ENCODE measurements at regions not wholly inside any gene's neighbourhood (a gene's known extent, or its start where the extent isn't known, plus 50 kb on each side); places are given as distances from the start of the nearest gene placed in this dataset.
"Not testable (repeated sequence)": the region's sequence is repeated elsewhere in the genome, so short reads cannot be mapped to it uniquely, and the experiment has no call there.

GRCh38 chr6:157727629-157728182, 95.3 kb upstream of the SNX9 start:
- DNase-seq (ENCODE audit: low read depth), result no peak

GRCh38 chr6:157728183-157728881, 94.7 kb upstream of the SNX9 start:
- DNase-seq (ENCODE audit: low read depth), result no peak

- no peak for DNase-seq (ENCODE audit: low read depth)
Observed at GRCh38 chr6:157731221-157731620, 91.8 kb upstream of the SNX9 start.

- DNase-seq (ENCODE audit: low read depth), result no peak
Observed at GRCh38 chr6:157732007-157732406, 91.0 kb upstream of the SNX9 start.

GRCh38 chr6:157732416-157733161, 90.5 kb upstream of the SNX9 start:
- no peak for DNase-seq (ENCODE audit: low read depth)

GRCh38 chr6:157736555-157736954, 86.5 kb upstream of the SNX9 start:
- not testable (repeated sequence) for DNase-seq (ENCODE audit: low read depth)

DNA sequence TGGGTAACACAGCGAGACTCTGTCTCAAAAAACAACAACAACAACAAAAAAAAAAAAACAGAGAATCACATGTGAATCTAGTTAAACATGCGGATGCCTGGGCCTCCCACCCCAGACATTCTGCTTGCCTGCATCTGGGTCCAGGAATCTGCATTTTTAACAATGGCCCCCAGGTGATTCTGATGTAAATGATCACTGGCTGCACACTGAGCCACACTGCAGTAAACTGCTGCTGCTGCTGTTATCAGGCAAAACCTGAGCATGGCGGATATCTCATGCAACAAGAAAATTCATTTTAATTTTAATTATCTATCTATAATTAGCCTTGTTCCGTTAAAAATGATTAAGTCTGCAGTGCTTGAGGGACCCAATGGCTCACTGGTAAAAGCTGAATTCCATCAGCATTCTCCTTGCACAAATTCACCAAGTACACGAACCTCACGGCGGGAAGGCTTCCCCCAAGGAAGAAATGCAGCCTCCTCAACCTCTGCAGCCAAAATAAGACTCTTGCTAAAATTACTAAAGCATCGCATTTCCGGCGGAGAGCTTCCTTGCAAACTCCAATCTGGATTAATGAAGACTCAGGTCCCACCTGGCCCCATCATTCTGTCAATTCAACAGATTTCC, 81.6 kb upstream of the SNX9 start:
- DNase-seq (ENCODE audit: low read depth), result no peak

GRCh38 chr6:157741948-157742556, 81.0 kb upstream of the SNX9 start:
- DNase-seq (ENCODE audit: low read depth), result peak; percentile 68

- DNase-seq (ENCODE audit: low read depth), result no peak
Observed at GRCh38 chr6:157744102-157744601, 78.9 kb upstream of the SNX9 start.

DNA sequence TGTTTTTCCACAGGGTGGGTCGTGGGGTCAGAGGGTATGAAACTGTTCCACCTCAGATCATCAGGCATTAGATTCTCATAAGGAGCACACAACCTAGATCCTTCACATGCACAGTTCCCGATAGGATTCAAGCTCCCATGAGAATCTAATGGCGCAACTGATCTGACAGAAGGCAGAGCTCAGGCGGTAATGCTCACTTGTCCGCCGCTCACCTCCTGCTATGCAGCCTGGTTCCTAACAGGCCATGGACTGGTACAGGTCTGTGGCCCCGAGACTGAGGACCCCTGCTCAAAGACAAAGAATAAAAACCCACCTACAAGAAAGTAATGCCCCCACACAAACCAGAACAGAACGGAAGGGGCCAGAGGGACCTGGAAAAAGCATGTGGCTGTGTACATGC, 76.1 kb upstream of the SNX9 start:
- DNase-seq (ENCODE audit: low read depth), result no peak

- no peak for DNase-seq (ENCODE audit: low read depth)
Observed at GRCh38 chr6:157747370-157747769, 75.7 kb upstream of the SNX9 start.

- no peak for DNase-seq (ENCODE audit: low read depth)
Observed at GRCh38 chr6:157748839-157749571, 74.0 kb upstream of the SNX9 start.

GRCh38 chr6:157750973-157751372, 72.1 kb upstream of the SNX9 start:
- not testable (repeated sequence) for DNase-seq (ENCODE audit: low read depth)

DNA sequence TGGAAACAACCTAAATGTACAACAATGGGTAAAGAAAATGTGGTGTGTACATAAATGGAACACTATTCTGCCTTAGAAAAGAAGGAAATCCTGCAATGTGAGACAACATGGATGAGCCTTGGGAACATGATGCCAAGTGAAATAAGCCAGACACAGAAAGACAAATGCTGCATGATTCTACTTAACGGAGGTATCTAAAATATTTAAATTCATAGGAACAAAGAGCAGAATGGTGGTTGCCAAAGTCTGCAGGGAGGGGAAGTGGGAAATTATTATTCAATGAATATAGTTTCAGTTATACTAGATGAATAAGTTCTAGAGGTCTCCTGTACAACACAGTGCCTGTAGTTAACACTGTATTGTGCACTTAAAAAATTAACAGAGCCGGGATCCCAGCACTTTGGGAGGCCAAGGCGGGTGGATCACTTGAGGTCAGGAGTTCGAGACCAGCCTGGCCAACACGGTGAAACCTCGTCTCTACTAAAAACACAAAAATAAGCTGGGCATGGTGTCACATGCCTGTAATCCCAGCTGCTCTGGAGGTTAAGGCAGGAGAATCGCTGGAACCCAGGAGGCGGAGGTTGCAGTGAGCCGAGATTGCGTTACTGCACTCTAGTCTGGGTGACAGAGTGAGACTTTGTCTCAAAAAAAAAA, 71.4 kb upstream of the SNX9 start:
- no peak for DNase-seq (ENCODE audit: low read depth)

DNA sequence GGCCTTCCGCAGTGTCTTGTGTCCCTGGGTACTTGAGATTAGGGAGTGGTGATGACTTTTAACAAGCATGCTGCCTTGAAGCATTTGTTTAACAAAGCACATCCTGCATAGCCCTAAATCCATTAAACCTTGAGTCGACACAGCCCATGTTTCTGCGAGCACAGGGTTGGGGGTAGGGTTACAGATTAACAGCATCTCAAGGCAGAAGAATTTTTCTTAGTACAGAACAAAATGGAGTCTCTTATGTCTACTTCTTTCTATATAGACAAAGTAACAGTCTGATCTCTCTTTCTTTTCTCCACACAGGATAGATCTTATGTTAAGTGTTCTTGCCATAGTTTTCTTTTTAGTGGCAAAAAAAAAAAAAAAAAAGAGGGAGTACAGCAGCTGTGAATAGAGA, 70.2 kb upstream of the SNX9 start:
- DNase-seq (ENCODE audit: low read depth), result not testable (repeated sequence)

- no peak for DNase-seq (ENCODE audit: low read depth)
Observed at GRCh38 chr6:157753291-157753690, 69.8 kb upstream of the SNX9 start.

- not testable (repeated sequence) for DNase-seq (ENCODE audit: low read depth)
Observed at GRCh38 chr6:157753801-157754200, 69.2 kb upstream of the SNX9 start.

DNA sequence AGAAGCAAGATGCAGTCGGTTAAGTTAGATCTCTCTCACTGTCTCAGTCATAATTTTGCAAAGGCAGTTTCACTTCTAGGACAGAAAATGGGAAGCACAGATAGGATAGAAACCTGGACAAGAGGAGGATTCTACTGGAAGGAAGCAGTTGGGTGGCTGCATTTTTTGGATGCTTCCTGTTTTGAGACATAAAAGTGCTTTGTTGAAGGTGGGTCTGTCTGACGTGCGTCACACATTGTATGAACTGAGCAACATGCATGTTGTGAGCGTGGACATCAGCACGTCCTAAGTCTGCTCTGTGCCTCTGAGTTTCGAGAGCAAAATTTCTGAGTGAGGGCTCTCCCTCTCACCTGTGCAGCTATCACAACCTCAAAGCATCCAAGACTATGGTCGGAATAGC, 68.7 kb upstream of the SNX9 start:
- no peak for DNase-seq (ENCODE audit: low read depth)

DNA sequence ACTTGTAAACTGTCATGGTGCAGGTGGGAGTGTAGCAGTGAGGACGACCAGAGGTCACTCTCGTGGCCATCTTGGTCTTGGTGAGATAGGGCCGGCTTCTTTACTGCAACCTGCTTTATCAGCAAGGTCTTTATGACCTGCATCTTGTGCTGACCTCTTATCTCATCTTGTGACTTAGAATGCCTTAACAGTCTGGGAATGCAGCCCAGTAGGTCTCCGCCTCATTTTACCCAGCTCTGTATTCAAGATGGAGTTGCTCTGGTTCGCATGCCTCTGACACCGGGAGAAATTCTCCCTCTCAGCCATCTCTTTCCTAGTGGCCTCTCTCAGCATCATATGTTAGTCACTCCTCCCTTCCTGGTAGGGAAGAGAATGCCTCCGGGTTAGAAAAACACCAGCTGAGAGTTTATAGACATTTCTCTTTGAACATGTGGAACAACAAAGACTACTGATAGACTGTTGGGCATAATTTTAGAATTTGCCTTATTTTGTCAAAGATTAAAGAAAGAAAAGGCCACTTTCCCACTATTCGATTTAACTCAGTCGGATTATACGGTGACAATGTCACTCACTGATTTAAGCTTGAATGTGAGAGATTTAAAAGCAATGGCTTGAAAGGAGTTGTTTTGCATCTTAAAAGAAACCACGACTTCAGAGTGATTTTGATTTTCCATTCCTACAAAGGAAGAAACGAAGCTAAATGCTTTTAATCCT, 67.9 kb upstream of the SNX9 start:
- no peak for DNase-seq (ENCODE audit: low read depth)

Measured in myocyte (in vitro differentiated cells).